ENCODE measurements at regions not wholly inside any gene's neighbourhood (a gene's known extent, or its start where the extent isn't known, plus 50 kb on each side); places are given as distances from the start of the nearest gene placed in this dataset.

DNA sequence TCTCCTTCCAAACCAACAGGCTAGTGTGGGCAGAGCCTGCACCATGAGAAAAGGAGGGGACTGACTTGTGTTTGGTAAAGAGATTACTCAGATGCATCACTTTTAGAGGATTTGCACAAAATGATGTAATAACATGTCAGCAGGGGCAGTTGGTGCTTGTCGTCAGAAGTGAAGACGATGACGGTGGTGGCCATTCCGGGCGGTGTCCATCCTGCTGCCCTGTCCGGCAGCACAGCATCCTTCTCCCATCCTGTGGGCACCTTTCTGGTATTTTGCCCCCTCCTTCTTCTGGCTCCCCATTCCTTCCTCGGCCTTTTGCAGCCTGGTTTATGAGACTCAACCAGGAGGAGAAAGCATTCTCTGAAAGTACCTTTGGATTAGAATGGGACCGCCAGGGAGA is 160.1 kb downstream of the TEX29 start:
- TF ChIP-seq, protein P1, sequence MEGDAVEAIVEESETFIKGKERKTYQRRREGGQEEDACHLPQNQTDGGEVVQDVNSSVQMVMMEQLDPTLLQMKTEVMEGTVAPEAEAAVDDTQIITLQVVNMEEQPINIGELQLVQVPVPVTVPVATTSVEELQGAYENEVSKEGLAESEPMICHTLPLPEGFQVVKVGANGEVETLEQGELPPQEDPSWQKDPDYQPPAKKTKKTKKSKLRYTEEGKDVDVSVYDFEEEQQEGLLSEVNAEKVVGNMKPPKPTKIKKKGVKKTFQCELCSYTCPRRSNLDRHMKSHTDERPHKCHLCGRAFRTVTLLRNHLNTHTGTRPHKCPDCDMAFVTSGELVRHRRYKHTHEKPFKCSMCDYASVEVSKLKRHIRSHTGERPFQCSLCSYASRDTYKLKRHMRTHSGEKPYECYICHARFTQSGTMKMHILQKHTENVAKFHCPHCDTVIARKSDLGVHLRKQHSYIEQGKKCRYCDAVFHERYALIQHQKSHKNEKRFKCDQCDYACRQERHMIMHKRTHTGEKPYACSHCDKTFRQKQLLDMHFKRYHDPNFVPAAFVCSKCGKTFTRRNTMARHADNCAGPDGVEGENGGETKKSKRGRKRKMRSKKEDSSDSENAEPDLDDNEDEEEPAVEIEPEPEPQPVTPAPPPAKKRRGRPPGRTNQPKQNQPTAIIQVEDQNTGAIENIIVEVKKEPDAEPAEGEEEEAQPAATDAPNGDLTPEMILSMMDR (IDR thresholded peaks at IDR 0.05; ENCODE audit: control insufficient read depth, insufficient read depth, low read depth, low read length, missing control alignments), result no peak
- DNase-seq (ENCODE audit: low read depth), result no peak
- H3K4me3 ChIP-seq (ENCODE audit: control insufficient read depth, low read depth, low read length), result no peak overlapping the region

DNA sequence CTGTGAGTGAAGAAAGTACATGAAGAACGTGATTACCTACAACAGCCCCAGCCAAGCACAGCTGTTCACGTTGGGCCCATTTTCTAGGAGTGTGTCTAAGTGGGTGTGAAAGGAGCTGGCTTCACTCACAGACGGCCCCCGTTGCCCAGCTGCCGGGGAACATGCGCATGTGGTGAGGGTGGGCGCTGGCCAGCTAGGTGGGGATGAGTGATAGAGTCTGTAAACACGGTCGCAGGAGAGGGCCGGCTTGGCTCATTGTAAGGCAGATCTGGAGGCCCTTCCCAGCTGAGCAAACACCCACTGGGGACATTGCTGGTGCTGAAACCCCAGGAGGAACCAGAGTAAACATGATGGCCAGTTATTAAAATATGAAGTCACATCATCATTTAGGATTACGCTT is 160.5 kb downstream of the TEX29 start:
- DNase-seq (ENCODE audit: low read depth), result no peak

DNA sequence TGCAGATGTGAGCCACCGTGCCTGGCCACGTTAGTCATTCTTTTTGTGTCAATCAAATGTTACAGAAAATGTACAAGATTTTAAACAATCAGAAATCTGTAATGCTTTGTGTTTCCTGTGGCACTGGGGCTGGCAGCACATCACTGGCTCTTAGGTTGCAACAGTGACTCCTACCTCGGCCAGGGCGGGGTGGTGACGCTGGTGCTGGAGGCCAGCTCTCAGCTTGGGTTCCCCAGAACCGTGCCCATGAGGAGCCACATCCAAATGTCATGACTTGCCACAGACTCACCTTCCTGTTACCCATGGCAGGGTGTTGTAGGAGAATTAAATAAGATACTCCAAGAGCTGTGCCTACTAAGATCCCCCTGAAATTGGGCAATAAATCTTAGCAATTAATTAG is 161.7 kb downstream of the TEX29 start:
- no peak for DNase-seq (ENCODE audit: low read depth)
- TF ChIP-seq, protein P1 (IDR thresholded peaks at IDR 0.05; ENCODE audit: control insufficient read depth, insufficient read depth, low read depth, low read length, missing control alignments), result no peak

More for the DNA sequence above, 160.5 kb downstream of the TEX29 start:
- no peak overlapping the region for H3K4me3 ChIP-seq (ENCODE audit: control insufficient read depth, low read depth, low read length)
- TF ChIP-seq, protein P1 (IDR thresholded peaks at IDR 0.05; ENCODE audit: control insufficient read depth, insufficient read depth, low read depth, low read length, missing control alignments), result no peak

DNA sequence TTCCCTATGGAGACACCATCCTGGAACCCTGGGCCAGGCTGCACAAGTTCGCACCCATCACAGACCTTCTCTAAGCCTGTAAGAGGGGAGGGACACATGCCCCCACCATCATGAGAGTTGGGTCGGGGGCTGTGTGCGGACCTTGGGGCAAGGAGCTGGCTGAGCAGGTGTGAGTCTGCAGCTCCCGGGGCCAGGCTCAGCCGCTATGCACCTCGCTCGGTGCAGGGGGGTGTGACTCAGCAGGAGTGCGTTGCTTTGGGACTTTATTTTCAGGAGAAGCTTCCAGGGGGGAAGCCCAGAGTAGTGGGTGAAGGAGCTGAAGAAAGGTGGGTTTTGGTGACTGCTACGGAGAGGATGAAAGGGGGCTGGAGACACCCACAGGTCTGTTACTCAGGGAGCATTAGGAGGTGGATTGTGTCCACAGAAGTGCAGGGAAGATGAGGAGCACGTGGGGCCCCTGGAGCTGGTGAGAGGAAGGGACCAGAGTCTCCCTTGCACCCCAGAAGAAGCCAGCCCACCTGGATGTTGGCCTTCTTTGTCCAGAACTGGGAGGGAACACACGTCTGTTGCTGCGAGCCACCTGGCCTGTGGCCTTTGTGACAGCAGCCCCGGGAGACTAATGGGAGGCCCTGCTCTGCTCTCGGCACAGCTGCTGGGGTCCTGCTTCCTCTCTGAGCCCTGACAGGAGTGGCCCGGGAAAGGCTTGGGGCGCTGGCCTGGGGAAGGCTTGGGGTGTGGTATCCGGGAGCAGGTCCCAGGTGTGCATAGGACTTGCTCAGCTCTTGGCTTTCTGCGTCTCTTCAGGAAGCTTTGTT is 162.6 kb downstream of the TEX29 start:
- no peak for DNase-seq (ENCODE audit: low read depth)
- H3K4me3 ChIP-seq (ENCODE audit: control insufficient read depth, low read depth, low read length), result no peak overlapping the region
- TF ChIP-seq, protein P1 (IDR thresholded peaks at IDR 0.05; ENCODE audit: control insufficient read depth, insufficient read depth, low read depth, low read length, missing control alignments), result no peak

More for the DNA sequence above, 161.7 kb downstream of the TEX29 start:
- H3K4me3 ChIP-seq (ENCODE audit: control insufficient read depth, low read depth, low read length), result no peak overlapping the region

DNA sequence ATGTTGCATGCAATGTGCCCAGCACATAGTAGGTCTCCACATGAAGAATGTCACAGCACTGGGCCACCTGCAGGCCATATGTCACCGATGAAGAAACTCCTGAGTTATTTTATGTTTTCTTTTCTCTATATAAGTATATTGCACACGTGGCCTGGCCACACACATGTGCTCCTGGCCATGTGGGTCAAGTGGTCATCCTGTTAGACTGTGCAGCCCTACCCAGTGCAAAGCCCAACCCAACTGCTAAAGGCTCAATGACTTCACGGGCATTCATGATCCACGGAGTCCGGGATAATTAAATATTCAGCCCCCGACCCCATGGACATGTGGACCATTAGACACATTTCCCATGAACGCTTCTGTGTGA is 163.2 kb downstream of the TEX29 start:
- no peak for DNase-seq (ENCODE audit: low read depth)
- H3K4me3 ChIP-seq (ENCODE audit: control insufficient read depth, low read depth, low read length), result no peak overlapping the region
- TF ChIP-seq, protein P1 (IDR thresholded peaks at IDR 0.05; ENCODE audit: control insufficient read depth, insufficient read depth, low read depth, low read length, missing control alignments), result no peak

DNA sequence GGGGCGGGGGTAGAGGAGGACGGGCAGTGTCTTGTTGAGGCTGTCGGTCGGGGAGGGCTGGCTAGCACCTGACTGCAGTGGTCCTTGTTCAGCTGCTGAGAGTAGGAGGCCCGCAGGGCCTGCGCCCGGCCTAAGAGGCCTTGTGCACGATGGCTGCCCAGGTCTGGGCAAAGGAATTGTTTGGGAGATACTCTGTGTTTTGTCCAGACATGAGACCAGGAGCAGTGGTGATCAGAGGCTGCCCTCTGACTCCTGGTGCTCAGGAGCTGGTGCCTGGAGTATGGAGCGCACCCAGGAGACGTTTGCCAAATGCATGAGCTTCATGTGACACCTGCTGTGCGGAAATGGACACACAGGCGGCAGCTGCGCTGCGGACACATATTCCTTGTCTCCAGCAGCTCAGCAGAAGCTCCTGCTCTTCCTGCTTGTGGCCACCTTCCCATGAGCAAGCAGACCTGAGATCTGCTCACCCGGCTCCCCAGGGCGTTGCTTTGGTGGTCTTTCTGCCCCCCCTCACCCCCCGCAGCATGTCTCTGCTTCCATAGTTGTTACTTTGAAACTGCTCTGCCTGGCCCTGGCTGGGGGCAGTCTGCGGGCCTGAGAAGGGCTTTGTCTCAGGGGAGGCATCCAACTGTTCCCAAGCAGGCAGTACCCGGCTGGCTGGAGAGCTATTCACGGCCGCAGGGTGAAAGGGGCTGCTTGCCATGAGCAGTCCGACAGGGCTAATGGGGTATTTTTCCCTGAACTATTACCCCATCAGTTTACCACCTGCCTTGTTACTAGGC is 163.9 kb downstream of the TEX29 start:
- DNase-seq (ENCODE audit: low read depth), result no peak
- TF ChIP-seq, protein P1 (IDR thresholded peaks at IDR 0.05; ENCODE audit: control insufficient read depth, insufficient read depth, low read depth, low read length, missing control alignments), result no peak

More for the DNA sequence above, 163.9 kb downstream of the TEX29 start:
- no peak overlapping the region for H3K4me3 ChIP-seq (ENCODE audit: control insufficient read depth, low read depth, low read length)

All from AG09309 (cell line).